Esophagus squamous epithelium (tissue), 4 donors: ENCODE measurements at regions not wholly inside any gene's neighbourhood (a gene's known extent, or its start where the extent isn't known, plus 50 kb on each side); places are given as distances from the start of the nearest gene placed in this dataset.

ENCODE experiments used
- CTCF ChIP-seq, 6 experiments: fragments of 450-650 bp in 4 of 6; fragments of 200-600 bp in 2 of 6; sonication (generic) in 2 of 6; IDR thresholded peaks; one replicate each; pipeline ENCODE4 v1.5.1; 2016 to 2019; ENCODE audit warnings: antibody characterized with exemption in 6 of 6, mild to moderate bottlenecking in 4 of 6, moderate library complexity in 4 of 6
- POLR2A ChIP-seq, 4 donors: fragments of 450-650 bp; IDR thresholded peaks; one replicate each; pipeline ENCODE4 v1.6.1; 2017; ENCODE audit warnings: antibody characterized with exemption in 4 of 4, mild to moderate bottlenecking in 4 of 4, moderate library complexity in 3 of 4

- TF ChIP-seq CTCF (IDR thresholded peaks at IDR 0.05) (no peak), POLR2A (IDR thresholded peaks at IDR 0.05) (no peak)
Measured at GRCh38 chr5:61274511-61274911, 57.5 kb upstream of the ZSWIM6 start.
